SK-N-SH (cell line): ENCODE measurements at regions not wholly inside any gene's neighbourhood (a gene's known extent, or its start where the extent isn't known, plus 50 kb on each side); places are given as distances from the start of the nearest gene placed in this dataset.

ENCODE experiments used
- CTCF ChIA-PET: fragments of 300-600, 350-600 bp; formaldehyde crosslinking; extraction: SDS; loops from one replicate; lab custom pipeline; 2021; lab: Yijun Ruan, JAX
- POLR2A ChIA-PET: fragments of 350-600 bp; sonication (Branson Sonifier 250); formaldehyde crosslinking; extraction: SDS; loops from one replicate; lab custom pipeline; 2020; ENCODE audit warnings: antibody characterized with exemption, inconsistent platforms; lab: Yijun Ruan, JAX
- DNase-seq: peaks from one replicate; pipeline ENCODE4 v3.0.0; 2012
- H2AFZ ChIP-seq: fragments of 200-600 bp; sonication (generic); 2 replicates; pipeline ENCODE4 v1.8.1; 2016; ENCODE audit warnings: antibody characterized with exemption, mild to moderate bottlenecking, low read depth
- H3F3A ChIP-seq: fragments of 200-600 bp; sonication (generic); replicated peaks from 2 replicates; pipeline ENCODE3; 2016; ENCODE audit warnings: antibody characterized with exemption, mild to moderate bottlenecking; ENCODE audit not compliant: insufficient read depth
- H3K27ac ChIP-seq, 2 experiments: fragments of 200-500 bp in 1 of 2; fragments of 200-600 bp in 1 of 2; sonication (Bioruptor generic) in 1 of 2; sonication (generic), shearing (Covaris generic) in 1 of 2; 2 replicates each; pipeline versions ENCODE4 v1.5.1 to v1.6.1; 2014 to 2016; ENCODE audit warnings: low read depth in 2 of 2, inconsistent platforms in 1 of 2, low read length in 1 of 2, mild to moderate bottlenecking in 1 of 2, mixed read lengths in 1 of 2
- H3K27me3 ChIP-seq: fragments of 200-600 bp; sonication (generic), shearing (Covaris generic); 2 replicates; pipeline ENCODE4 v1.6.1; 2016; ENCODE audit warnings: mixed run types; ENCODE audit not compliant: insufficient read depth
- H3K36me3 ChIP-seq, 2 experiments: fragments of 200-500 bp in 1 of 2; fragments of 200-600 bp in 1 of 2; sonication (Bioruptor generic) in 1 of 2; sonication (generic) in 1 of 2; replicated peaks in 1 of 2; 2 replicates each; pipeline versions ENCODE3 to v1.5.1; 2014 to 2016; ENCODE audit warnings: low read length in 1 of 2, mild to moderate bottlenecking in 1 of 2; ENCODE audit not compliant: insufficient read depth in 2 of 2, control insufficient read depth in 1 of 2
- H3K4me1 ChIP-seq, 2 experiments: fragments of 200-500 bp in 1 of 2; fragments of 200-600 bp in 1 of 2; sonication (Bioruptor generic) in 1 of 2; sonication (generic), shearing (Covaris generic) in 1 of 2; 2 replicates each; pipeline versions ENCODE4 v1.5.1 to v1.6.1; 2014 to 2016; ENCODE audit warnings: low read depth in 1 of 2, low read length in 1 of 2, mixed run types in 1 of 2; ENCODE audit not compliant: insufficient read depth in 2 of 2, control insufficient read depth in 1 of 2
- H3K4me2 ChIP-seq: fragments of 200-600 bp; sonication (generic), shearing (Covaris generic); 2 replicates; pipeline ENCODE4 v1.6.1; 2017; ENCODE audit warnings: mixed run types
- H3K4me3 ChIP-seq, 2 experiments: fragments of 200-500 bp in 1 of 2; fragments of 200-600 bp in 1 of 2; sonication (Bioruptor generic) in 1 of 2; sonication (generic), shearing (Covaris generic) in 1 of 2; 2 replicates each; pipeline versions ENCODE4 v1.5.1 to v1.8.1; 2014 to 2016; ENCODE audit warnings: low read depth in 2 of 2, inconsistent platforms in 1 of 2, low read length in 1 of 2, mild to moderate bottlenecking in 1 of 2, mixed read lengths in 1 of 2, moderate library complexity in 1 of 2
- H3K79me2 ChIP-seq: fragments of 200-600 bp; sonication (generic); 2 replicates; pipeline ENCODE4 v1.8.1; 2017; ENCODE audit warnings: mild to moderate bottlenecking; ENCODE audit not compliant: insufficient read depth
- H3K9ac ChIP-seq: fragments of 200-600 bp; sonication (generic); 2 replicates; pipeline ENCODE4 v1.6.1; 2017; ENCODE audit warnings: mixed run types
- H3K9me2 ChIP-seq: fragments of 200-600 bp; sonication (generic); 2 replicates; pipeline ENCODE4 v1.6.1; 2017; ENCODE audit warnings: mixed run types
- H3K9me3 ChIP-seq: fragments of 200-600 bp; sonication (generic); 2 replicates; pipeline ENCODE4 v1.6.1; 2017; ENCODE audit warnings: mixed run types, mild to moderate bottlenecking, moderate library complexity
- H4K20me1 ChIP-seq: fragments of 200-600 bp; sonication (generic); 2 replicates; pipeline ENCODE4 v1.6.1; 2017; ENCODE audit warnings: mild to moderate bottlenecking, mixed run types; ENCODE audit not compliant: insufficient read depth
- CHD2 ChIP-seq: fragments of 150-350 bp; IDR thresholded peaks from 2 replicates; pipeline ENCODE4 v1.6.1; 2018; ENCODE audit warnings: low read length; ENCODE audit not compliant: partially characterized antibody
- EP300 ChIP-seq, 2 experiments: IDR thresholded peaks; 2 replicates each; pipeline versions ENCODE4 v1.4.0 to v1.6.1; 2012; ENCODE audit warnings: borderline replicate concordance in 1 of 2, low read depth in 1 of 2, low read length in 1 of 2
- FOSL2 ChIP-seq: IDR thresholded peaks from 2 replicates; pipeline ENCODE4 v1.4.0; 2012; ENCODE audit warnings: low read depth, mild to moderate bottlenecking, moderate library complexity, borderline replicate concordance
- FOXJ3 ChIP-seq: sonication (generic); formaldehyde crosslinking; IDR thresholded peaks from 2 replicates; pipeline ENCODE4 v1.5.1; 2020; ENCODE audit warnings: mild to moderate bottlenecking, missing genetic modification reagents
- FOXM1 ChIP-seq: IDR thresholded peaks from 2 replicates; pipeline ENCODE4 v1.4.0; 2012; ENCODE audit warnings: low read depth, mild to moderate bottlenecking
- GABPA ChIP-seq: IDR thresholded peaks from 2 replicates; pipeline ENCODE4 v1.4.0; 2012; ENCODE audit warnings: low read depth, mild to moderate bottlenecking
- MAX ChIP-seq: IDR thresholded peaks from 2 replicates; pipeline ENCODE4 v1.4.0; 2012; ENCODE audit warnings: low read depth
- MEF2A ChIP-seq: IDR thresholded peaks from 2 replicates; pipeline ENCODE4 v1.4.0; 2012; ENCODE audit warnings: low read depth, borderline replicate concordance
- NRF1 ChIP-seq: IDR thresholded peaks from 2 replicates; pipeline ENCODE4 v1.6.1; 2012; ENCODE audit warnings: low read depth, mild to moderate bottlenecking, low read length
- RAD21 ChIP-seq: IDR thresholded peaks from 2 replicates; pipeline ENCODE4 v1.6.1; 2012; ENCODE audit warnings: mild to moderate bottlenecking, low read length
- RFX5 ChIP-seq: IDR thresholded peaks from 2 replicates; pipeline ENCODE4 v1.6.1; 2012; ENCODE audit warnings: mild to moderate bottlenecking, improper control_type of control experiment, low read length
- SIN3A ChIP-seq: IDR thresholded peaks from 2 replicates; pipeline ENCODE4 v1.6.1; 2012; ENCODE audit warnings: low read depth, mild to moderate bottlenecking, low read length, moderate library complexity, borderline replicate concordance
- SMC3 ChIP-seq: IDR thresholded peaks from 2 replicates; pipeline ENCODE4 v1.6.1; 2012; ENCODE audit warnings: low read depth, low read length, improper control_type of control experiment
- TAF1 ChIP-seq: IDR thresholded peaks from 2 replicates; pipeline ENCODE4 v1.6.1; 2012; ENCODE audit warnings: low read depth, mild to moderate bottlenecking, low read length, moderate library complexity, borderline replicate concordance
- TEAD4 ChIP-seq: IDR thresholded peaks from 2 replicates; pipeline ENCODE4 v1.4.0; 2012; ENCODE audit warnings: mild to moderate bottlenecking, borderline replicate concordance; ENCODE audit not compliant: insufficient read depth
- USF1 ChIP-seq: IDR thresholded peaks from 2 replicates; pipeline ENCODE4 v1.4.0; 2012; ENCODE audit warnings: low read depth, borderline replicate concordance
- USF2 ChIP-seq: fragments of 150-350 bp; IDR thresholded peaks from 2 replicates; pipeline ENCODE4 v1.6.1; 2017; ENCODE audit warnings: antibody characterized with exemption, low read length, low read depth, borderline replicate concordance
- WGBS: methylation state at CpG from one replicate; pipeline ENCODE4 v1.1.6; 2017; ENCODE audit warnings: low lambda C conversion rate; 5-methylcytosine and 5-hydroxymethylcytosine counted together

DNA sequence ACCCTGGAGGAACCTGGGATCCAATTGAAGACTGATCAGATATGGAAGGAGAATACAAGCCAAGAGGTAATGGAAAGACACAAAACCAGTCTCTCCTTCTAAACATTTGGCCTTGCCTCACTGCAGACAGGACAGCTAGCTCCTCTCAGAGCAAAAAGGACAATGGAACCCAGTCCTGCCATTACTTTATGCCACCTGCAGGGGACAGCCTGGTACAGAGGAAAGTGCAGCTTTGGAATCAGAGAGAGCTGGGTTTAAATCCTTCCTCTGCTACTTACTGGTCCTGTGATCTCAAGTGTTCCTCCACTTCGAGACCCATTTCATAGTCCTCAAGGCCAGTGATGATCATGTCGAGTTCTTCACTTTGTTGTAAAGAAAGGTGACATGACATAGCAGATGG, 159.4 kb upstream of the SMAD3 start:
- Histone ChIP-seq H3K27me3 (no peaks in the 10 kb centered on the region), H3K4me2 (no peak overlapping the region), H2AFZ (no peak overlapping the region), H3F3A (peaks cover 8% of the 10 kb centered on the region), H3K9me2 (no peaks in the 10 kb centered on the region), H3K9me3 (no peaks in the 10 kb centered on the region), H3K4me3 (no peak overlapping the region), H3K36me3 (no peaks in the 10 kb centered on the region), H4K20me1 (no peaks in the 10 kb centered on the region), H3K4me1 (peaks cover 4 to 5% of the 10 kb centered on the region in 2 experiments; a peak in 2 of 4 replicates), H3K9ac (no peak overlapping the region), H3K27ac (no peak overlapping the region), H3K79me2 (no peaks in the 10 kb centered on the region)
- DNase-seq = no peak
- ChIA-PET POLR2A (no interaction called here), CTCF (no interaction called here)
- TF ChIP-seq NRF1 = no peak
- no peak for TF ChIP-seq TAF1
- no peak for TF ChIP-seq SMC3
- TF ChIP-seq EP300 (IDR thresholded peaks at IDR 0.05; ENCODE audit: borderline replicate concordance in 1 of 2, low read depth in 1 of 2, low read length in 1 of 2) = no peak
- TF ChIP-seq GABPA = no peak
- no peak for TF ChIP-seq RFX5
- TF ChIP-seq FOXM1 = no peak
- no peak for TF ChIP-seq RAD21
- TF ChIP-seq SIN3A = no peak
- TF ChIP-seq USF2 = no peak
- no peak for TF ChIP-seq TEAD4
- TF ChIP-seq USF1 = no peak
- TF ChIP-seq MAX = no peak
- TF ChIP-seq MEF2A = no peak
- WGBS = 82% methylated on average over 2 of the region's 2 CpGs

DNA sequence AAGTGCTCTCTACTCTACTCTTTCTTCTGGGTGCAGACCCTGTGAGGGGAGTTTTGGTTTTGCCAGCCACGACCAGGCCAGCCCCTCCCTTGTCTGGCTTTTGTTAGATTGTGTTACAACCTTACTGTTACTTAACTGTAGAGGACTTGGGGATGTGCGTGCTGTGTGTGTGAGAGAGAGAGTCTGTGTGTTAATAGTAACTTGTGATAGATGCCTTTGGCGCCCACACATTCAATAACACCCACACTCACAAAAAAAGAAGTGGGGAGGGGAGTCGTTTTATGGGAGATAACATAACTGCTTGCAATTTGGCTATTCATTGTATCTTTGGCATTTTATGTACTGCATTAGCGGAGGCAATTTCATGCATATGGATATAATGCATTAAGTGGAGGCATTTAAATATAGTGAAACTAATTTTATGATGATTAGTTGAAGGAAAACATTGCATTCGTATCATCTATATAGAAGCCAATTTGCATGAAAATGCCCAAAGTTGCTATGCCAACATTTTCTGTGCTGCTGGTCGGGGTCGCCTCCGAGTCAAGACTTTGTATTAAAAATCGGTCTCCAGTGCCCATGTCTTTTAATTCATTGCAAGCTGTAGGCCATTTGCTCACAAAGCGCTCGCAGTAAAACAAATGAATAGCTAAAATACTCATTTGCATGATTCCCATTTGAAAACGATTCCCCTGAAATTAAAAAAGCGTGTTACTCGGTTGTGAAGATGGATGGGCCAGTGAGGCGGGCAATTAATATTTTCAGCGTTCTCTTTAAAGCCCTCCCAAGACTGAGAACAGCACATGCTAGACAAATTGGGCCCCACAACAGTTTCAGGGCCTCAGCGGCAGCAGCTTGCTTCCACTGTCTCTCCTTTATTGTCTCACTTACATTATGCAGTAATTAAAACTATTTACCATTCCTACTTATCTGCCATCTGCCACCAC, 158.5 kb upstream of the SMAD3 start:
- no peaks in the 10 kb centered on the region for H3K79me2 ChIP-seq
- POLR2A ChIA-PET = no interaction called here

More for the DNA sequence above, 158.5 kb upstream of the SMAD3 start:
- Histone ChIP-seq H3K4me3 (no peak overlapping the region), H3K9me2 (no peaks in the 10 kb centered on the region), H3K27ac (no peak overlapping the region), H3K36me3 (no peaks in the 10 kb centered on the region), H3K27me3 (no peaks in the 10 kb centered on the region), H3F3A (peaks cover 4% of the 10 kb centered on the region), H3K9me3 (no peaks in the 10 kb centered on the region), H3K4me1 (peaks cover 4 to 5% of the 10 kb centered on the region in 2 experiments; a peak in 2 of 4 replicates), H2AFZ (no peak overlapping the region), H3K4me2 (no peak overlapping the region), H3K9ac (no peak overlapping the region), H4K20me1 (no peaks in the 10 kb centered on the region)
- WGBS = 89% methylated on average over 18 of the region's 18 CpGs
- no peak for TF ChIP-seq CHD2
- no peak for TF ChIP-seq RFX5
- TF ChIP-seq USF2 = no peak
- no peak for TF ChIP-seq FOXJ3
- TF ChIP-seq FOSL2 = no peak
- TF ChIP-seq FOXM1 = no peak
- TF ChIP-seq MAX = no peak
- no peak for DNase-seq
- CTCF ChIA-PET = interaction anchor here (1.0 to 2.6 kb wide), 3 partner anchors 12 to 56 kb away, joined by 3 to 8 read pairs (median 5); no protein-coding TSS in a partner anchor
